ENCODE measurements at regions not wholly inside any gene's neighbourhood (a gene's known extent, or its start where the extent isn't known, plus 50 kb on each side); places are given as distances from the start of the nearest gene placed in this dataset.

DNA sequence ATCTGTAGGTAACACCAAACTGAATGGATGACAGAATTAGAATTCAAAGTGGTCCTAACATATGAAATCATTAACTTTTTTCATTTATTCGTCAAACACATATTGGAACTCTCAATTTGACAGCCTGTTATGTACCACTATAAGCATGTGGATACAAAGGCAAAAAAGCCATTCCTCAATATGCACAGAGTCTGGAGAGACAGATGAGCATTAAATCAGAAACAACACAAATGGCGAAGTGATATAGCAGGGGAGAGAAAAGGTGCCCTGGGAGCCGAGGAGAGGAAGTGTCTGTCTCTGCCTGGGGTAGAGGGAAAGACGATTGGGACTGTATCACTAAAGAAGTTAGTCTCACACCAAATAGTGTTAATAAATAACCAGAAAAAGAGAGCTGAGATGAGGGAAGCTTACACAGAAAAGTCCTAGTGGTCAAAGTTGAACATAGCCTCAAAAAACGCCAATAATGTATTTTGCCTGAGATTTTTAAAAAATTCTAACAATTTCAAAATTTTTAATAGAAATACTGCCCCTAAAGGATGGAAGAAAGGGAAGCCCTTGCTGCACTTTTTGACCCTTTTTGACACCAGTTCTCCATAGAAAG, 417.5 kb downstream of the TUSC7 start:
- no peak for DNase-seq

DNA sequence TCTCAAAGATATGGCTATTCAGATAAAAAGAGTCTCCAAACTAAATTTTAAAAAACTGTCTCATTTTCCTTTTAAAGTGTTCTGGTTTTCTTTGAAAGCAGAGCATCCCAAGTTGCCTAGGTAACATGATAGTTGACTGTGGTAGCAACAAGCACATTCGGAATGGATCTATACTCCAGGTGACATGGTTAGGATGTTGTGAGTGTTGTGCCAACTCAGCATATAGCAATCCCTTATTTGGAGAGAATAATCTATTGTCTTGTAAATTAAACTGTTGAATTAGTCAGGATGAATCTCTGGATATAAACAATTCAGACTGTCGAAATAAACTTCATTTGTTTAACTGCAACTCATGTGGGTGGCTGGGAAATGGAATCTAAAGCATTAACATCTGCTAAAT, 418.6 kb downstream of the TUSC7 start:
- DNase-seq: no peak

DNA sequence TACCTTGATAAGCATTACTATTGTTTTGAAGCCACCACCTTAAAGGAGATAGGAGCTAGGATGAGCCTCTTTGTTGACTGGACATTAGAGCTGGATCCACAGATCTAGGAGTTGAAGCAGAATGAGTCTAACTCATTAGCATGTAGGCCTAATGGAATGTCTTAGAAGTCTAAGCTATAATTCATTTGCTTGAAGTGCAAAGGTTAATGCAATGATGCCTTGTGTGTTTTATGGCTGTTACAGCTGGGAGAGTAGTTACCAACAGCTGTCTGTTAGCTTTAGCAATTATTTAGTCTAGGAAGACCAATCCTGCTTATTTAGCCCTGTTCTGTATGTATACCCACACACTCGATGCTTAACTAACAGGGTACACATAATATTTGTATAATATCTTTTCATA, 419.3 kb downstream of the TUSC7 start:
- DNase-seq: no peak

DNA sequence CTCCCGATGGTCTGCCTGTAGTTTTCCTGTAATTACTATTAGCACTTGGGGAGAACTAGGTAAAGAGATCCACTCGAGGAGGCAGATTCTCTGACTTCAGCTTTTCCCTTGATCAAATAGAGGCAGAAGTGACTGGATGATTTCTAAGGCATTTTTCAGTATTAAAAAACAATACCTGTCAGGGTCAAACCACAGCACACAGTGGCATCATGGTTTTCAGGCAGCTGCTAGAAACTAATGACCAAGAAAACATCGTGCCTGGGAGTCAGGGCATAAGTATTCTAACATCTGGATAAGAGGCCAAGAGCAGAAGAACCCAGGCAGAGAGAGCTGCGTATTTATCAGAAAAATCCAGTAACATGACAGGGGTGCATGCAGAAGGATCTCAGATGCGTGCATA, 419.9 kb downstream of the TUSC7 start:
- no peak for DNase-seq

DNA sequence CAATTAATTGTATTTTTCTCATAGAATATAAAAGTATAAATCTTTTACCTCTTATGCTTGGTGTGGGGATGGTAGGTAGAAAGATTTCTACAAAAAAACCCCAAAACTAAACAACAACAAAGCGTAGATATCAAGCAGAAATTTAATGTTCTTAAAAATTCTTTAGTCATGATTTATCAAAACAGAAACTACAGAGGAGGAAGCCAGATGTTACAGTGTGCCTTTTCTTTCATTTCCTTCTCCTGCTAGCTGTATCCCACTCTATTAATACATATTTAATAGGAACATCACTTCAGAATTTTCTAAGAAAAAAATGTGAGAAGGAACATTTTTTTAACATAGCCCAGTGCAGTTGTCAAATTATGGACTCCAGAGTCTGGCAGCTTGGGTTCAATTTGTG, 420.6 kb downstream of the TUSC7 start:
- DNase-seq: no peak

DNA sequence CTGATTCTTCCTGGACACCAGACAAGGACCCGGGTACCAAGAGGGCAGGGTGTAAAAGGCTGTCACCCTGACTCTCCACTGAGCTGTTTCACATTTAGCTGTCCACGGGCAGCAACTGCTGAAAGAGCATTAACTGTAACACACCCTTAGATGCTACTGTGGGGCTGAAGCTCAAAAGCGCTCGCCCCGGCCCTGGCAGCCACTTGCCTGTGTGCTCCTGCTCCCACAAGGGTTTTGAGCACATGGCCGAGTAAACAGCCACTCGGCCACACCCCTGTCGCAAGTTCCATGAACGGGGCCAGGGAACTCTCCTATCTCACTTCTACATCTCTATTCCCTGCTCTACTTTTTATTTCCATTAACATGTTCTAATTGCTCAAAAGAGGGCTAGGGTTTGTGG, 421.7 kb downstream of the TUSC7 start:
- peak in 2 of 56 donors; percentile 1 to 7 for DNase-seq

DNA sequence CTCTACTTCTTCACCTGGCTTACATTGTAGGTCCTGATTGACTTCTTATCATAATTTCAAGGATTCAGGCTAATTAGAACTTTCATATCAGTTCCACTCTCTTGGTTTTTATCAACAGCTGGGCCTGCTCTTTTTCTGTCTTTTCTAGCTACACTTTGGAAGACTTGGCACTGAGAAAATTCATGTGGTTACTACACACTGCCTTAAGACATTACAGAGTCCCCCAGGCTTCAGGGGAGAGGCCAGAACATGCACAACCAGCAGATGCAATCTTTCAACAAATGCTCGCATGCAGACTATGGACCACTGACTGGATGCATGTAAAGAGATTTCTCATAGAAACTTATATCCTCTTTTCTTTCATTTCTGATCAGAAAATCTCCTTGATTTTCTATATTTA, 423.5 kb downstream of the TUSC7 start:
- no peak for DNase-seq

DNA sequence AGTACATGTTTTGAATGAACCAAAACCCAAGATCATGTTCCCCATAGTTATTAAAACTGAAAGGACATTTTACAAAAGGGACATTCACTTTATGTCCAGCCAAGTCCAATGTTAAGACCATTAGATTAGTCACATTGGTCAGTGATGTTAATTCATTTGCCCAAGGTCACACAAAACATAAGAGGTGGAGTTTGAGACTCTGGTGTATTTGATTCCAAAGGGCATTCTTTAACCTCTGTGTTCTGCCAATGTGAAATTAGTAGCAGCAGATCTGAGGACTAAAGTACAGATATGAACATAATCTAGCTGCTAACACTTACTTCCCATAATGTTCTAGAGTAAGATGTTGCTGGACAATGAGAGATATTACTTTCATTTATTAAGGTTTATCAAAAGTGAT, 425.6 kb downstream of the TUSC7 start:
- DNase-seq: no peak

DNA sequence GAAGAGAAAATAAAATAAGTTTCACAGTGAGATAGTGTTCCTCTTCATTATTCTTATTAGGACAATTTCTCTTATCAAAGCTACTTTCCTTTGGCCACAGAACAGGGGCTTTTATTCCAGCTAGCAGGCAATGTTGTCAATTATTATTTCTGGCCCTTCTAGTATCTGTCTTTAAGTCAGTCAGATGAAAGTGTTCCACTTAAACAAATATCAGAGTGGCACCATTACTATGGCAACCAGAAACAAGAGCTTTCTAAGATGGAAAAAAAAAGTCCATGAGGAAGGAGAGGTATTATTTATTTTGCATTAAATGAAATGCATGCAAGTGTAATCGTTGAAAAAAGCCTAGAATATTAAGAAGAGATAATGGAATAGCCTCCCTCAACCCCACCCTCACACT, 426.4 kb downstream of the TUSC7 start:
- DNase-seq: no peak

DNA sequence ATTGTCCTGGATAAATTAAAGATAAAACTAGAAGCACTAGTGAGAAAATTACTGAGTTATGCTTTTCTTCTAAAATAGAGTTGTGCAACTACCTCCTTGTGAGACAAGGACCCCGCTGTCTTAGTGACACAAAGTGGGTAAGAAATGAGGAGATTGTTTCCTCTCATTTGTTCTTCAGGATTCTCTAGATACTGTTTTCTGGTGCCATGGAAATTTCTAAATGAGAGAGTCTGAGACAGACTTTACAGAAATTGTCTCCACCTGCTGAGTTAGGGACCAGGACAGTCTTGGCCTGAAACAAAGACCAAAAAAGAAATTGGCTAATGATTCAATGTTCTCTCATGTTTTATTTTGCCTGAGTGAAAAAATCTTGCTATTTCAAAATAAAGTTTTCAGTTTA, 427.5 kb downstream of the TUSC7 start:
- DNase-seq: no peak

DNA sequence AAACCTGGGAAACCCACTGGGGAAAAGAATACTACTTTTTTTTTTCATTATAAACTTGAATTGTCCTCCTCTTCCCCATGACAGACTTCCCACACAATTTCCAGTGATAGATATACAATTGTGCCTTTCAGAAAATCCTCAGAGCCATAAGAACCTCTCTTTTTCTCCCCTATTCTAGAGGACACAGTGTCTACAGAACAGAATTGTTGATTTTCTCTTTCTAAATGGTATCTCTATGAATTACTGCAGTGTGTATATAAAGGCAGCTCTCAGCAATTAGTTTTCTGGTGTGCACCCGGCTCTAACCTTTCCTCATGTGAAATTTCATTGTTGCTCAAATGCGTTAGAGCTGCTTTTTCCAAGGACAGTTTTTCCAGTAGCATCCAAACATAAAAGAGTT, 430.1 kb downstream of the TUSC7 start:
- DNase-seq: no peak

DNA sequence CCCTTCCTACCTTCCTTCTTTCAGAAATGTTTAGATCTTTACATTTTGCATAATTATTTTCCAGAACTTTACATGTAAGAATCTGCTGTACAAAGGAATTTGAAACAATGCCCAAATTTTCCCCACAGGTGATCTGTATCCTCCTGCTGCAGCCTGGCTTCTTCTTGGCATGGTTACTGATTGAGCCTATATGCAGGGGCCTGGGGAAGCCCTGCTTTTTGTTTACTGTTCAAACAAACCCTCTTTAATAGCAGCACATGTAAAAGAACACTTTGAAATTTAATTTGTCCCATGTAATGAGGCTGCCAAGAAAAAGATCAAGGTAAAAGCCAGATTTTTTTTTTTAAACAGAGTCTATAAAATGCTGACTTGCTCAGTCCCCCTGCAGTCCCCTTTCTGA, 432.2 kb downstream of the TUSC7 start:
- no peak for DNase-seq

DNA sequence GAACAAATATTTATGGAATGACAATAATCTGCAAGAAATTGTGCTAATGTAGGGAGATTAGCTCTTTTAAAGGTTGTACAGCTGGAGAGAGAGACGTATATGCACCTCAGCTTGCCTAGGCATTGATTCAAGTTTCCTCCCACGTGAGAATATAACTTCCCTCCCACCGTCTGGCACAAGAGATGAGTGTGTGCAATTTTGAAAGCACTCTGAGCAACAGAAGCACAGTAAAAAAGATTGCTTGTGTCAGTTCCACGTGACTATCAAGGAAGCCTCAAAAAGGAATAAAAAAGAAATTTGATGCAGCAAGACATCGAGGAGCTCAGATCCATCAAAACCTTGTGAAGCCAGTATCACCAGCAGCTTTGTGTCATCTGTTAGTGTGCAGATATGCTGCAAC, 435.3 kb downstream of the TUSC7 start:
- DNase-seq: peak in 14 of 56 donors; percentile 4 to 63 (median 10)

DNA sequence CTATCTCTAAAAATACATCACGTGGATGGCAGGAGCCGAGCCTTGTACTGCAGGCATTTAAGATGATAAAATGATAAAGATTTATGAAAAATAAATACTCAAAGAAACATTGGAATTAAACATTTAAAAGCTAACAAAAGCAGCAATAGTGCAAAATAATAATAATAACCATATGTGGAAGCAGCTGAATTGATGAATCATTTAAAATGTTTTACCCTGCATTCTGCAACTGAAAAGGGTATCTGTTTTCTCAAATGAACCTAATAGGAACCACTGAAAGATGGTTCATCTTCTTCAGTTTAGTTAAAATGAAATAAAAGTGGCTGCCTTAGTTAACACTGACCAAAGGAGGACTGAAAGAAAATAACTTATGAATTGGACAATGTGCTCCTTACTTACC, 436.1 kb downstream of the TUSC7 start:
- DNase-seq: no peak

DNA sequence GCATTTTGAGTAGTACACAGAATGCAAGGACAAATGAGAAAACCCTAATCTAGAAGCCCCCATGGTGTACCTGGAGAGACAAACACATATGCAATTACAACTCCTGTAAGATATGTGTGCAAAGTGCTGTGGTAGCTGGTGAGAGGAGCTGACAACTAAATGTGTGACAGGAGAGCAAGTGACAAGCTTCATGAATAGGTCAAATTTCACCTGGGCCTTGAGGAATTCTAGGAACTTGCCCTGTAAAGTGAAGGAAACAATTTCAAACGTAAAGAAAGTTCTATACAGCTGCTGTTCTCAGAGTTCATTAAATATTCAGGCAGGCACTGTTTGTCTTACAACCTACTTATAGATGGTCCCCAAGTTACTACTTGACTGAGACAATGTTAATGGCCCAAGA, 437.0 kb downstream of the TUSC7 start:
- no peak for DNase-seq

DNA sequence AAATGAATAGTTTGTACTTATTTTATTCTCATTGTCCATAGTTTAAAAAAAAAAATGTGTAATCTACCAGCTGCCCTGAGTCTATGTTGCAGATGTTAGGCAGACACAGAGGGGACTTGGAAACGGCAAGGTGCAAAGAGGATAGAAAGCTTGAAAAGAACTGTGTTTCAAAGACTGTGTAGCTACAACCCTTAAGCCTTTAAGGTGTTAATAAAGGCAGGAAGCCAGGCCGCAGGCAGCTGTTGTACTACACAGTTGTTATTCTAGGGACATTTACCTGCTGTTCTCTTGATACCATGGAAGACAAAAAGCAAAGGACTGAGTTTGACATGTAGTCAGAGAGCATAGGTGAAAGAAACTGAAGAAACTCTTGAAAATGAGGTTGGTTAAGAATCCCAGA, 440.0 kb downstream of the TUSC7 start:
- no peak for DNase-seq

DNA sequence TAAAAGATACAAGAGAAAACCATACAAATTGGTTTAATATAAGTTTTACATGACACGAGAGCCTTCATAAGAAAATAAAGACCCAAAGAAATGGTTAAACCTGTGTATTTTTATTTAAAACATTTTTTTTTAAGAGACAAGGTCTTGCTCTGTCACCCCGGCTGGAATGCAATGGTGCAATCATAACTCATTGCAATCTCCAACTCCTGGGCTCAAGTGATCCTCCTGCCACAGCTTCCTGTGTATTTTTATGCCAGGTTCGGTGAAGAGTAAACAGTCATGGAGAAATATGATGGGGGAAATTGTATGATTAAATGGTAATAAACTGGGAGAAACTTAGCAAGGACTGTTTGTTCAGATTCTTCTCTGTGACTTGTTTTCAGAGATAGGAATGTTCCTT, 441.0 kb downstream of the TUSC7 start:
- DNase-seq: no peak

DNA sequence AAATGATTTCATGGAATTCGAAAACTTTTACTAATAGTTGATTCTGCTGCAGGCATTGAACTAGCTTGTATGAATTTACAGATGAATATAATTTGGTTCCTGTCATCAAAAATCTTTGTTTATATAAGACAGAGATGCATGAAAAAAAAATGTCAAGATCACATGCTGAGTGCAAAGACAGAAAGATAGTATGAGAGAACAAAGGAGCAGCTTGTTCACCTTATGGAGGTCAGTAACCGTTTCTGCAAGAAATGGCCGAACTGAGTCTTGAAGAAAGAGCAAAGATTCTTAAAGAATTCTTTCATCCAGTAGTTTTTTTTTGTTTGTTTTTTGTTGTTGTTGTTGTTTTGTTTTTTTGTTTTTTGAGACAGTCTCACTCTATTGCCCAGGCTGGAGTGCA, 450.6 kb downstream of the TUSC7 start:
- no peak for DNase-seq

DNA sequence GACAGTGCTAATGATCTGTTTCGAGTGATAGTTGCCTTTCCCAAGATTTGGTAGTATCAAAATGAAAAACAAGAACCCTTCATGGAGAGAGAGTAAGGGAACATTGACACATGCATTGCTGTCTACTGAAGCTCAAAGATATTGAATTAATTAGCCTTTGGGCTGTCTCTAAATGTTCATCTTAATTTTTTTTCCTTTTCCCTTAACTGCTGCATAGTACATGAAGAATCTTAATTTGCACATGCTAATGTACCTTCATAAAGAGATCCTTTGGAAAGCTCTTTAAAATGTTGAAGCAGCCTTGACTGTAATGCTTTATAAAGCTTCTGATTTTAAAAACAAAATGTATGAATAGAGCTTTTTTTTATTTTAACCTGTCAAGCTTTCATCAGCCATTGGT, 452.2 kb downstream of the TUSC7 start:
- DNase-seq: no peak

DNA sequence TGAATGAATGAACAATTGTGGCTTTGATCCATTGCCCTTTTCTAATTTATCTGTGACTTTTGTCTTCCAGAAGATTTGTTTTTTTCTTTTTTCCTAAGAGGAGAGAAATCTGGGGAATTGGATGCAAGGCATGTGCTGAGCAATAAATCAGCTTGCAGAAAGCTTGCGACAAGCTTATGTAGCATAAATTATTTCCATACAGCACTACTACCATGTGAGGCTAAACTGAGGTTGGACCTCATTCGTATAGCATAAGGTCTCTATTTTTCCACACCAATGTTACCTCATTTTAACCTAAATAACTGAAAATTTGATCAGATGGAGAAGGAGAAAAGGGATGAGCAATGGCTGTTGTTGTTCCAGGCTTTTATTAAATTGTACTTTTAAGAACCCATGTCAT, 455.6 kb downstream of the TUSC7 start:
- DNase-seq: no peak

DNA sequence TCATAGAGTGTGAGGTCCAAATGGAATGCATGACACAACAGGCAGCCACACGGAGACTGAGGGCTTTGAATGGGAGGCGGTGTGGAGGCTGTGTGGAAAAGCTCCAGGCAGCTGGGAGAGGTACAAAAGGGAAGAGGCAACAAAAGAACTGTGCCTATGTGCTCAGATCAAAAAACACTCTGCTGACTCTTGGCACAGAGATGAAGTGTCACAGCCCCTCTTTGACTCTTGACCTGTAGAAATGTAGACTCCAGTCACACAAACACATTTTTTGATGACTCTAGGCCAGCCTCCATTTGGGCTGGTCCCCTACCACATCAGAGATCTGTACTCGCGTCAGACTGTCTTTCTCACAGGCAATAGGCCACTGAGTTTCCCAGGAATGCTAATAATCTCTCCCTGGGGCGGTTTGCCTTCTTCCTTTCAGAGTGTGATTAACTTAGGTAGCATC, 456.0 kb downstream of the TUSC7 start:
- DNase-seq: no peak

DNA sequence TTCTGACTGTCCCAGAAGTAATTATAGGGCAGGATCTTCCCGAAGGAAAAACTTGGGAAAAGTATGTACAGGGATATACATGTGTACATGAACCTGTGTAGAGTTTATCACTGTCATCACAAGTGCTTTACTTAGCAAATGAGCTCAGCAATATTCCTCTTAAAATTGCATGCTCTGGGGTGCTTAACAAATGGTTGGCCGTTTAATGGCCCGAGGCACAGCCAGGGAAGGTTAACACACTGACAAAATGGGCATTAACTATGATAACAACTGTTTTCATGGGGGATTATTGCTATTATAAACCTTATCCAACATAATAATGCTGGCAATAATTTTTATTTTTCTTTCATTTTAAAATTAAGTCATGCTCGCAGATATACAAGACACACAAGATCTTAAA, 459.3 kb downstream of the TUSC7 start:
- no peak for DNase-seq

DNA sequence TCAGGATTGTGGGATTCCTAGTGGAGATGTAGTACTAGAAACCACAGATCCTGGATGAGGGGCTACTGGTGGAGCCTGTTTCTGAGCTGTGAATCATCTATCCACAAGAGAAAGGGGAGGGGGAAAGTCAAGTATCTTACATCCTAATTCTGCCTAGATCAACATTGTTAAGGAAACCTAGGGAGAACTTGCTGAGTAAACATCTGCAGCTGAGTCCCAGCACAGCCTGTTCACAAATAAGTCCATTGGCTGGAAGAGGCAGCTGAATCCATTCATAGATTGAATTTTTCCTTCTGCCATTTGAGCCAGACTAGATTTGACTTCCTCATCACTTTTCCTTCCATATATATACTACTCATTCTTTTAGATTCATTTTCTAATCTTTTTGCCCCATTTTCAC, 460.5 kb downstream of the TUSC7 start:
- DNase-seq: no peak

DNA sequence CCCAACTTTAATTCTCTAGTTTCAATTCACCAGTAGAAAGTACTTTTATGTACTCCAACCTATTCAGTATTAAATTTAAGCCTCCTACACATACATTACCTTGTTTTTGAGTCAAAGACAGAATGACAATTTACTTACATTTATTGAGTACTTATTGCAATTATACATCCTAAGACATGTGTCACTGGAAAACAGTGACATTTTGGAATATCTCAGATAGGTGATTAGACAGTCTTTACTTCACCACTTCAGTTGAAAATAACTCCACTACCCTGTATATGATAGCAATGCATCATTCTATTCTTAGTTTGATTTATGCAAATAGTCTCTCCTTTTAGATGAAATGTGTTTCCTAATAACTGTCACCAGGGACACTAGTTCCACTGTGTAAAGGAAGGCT, 461.5 kb downstream of the TUSC7 start:
- DNase-seq: no peak
